GM23248 (cell line): ENCODE measurements at regions not wholly inside any gene's neighbourhood (a gene's known extent, or its start where the extent isn't known, plus 50 kb on each side); places are given as distances from the start of the nearest gene placed in this dataset.

Experiments
- DNase-seq: peaks from one replicate; pipeline ENCODE4 v3.0.0-alpha.2; 2015
- H2AFZ ChIP-seq: fragments of 200-600 bp; sonication (generic); 2 replicates; pipeline ENCODE4 v1.6.1; 2016; ENCODE audit warnings: antibody characterized with exemption
- H3F3A ChIP-seq: fragments of 200-600 bp; sonication (generic); 2 replicates; pipeline ENCODE4 v1.6.1; 2016; ENCODE audit warnings: mild to moderate bottlenecking, antibody characterized with exemption, mixed run types; ENCODE audit not compliant: insufficient read depth
- H3K27ac ChIP-seq: fragments of 200-600 bp; sonication (generic); 2 replicates; pipeline ENCODE4 v1.5.1; 2016; ENCODE audit warnings: mild to moderate bottlenecking
- H3K27me3 ChIP-seq: fragments of 200-600 bp; sonication (generic); replicated peaks from 2 replicates; pipeline ENCODE4 v1.6.1; 2016; ENCODE audit warnings: mild to moderate bottlenecking; ENCODE audit not compliant: insufficient read depth
- H3K36me3 ChIP-seq: fragments of 200-600 bp; sonication (generic); 2 replicates; pipeline ENCODE4 v1.6.1; 2016; ENCODE audit warnings: low read depth, mild to moderate bottlenecking
- H3K4me1 ChIP-seq: fragments of 200-600 bp; sonication (generic); 2 replicates; pipeline ENCODE4 v1.6.1; 2016; ENCODE audit warnings: mild to moderate bottlenecking; ENCODE audit not compliant: insufficient read depth
- H3K4me2 ChIP-seq: fragments of 200-600 bp; sonication (generic); one replicate; pipeline ENCODE4 v1.6.1; 2016; ENCODE audit warnings: mild to moderate bottlenecking; ENCODE audit not compliant: unreplicated experiment
- H3K4me3 ChIP-seq: fragments of 200-600 bp; sonication (generic); 2 replicates; pipeline ENCODE4 v1.5.1; 2016; ENCODE audit warnings: mild to moderate bottlenecking
- H3K79me2 ChIP-seq: fragments of 200-600 bp; sonication (generic); 2 replicates; pipeline ENCODE4 v1.6.1; 2016; ENCODE audit warnings: mild to moderate bottlenecking; ENCODE audit not compliant: insufficient read depth
- H3K9ac ChIP-seq: fragments of 200-600 bp; sonication (generic); 2 replicates; pipeline ENCODE4 v1.6.1; 2016; ENCODE audit warnings: mild to moderate bottlenecking
- H3K9me2 ChIP-seq: fragments of 200-600 bp; sonication (generic); 2 replicates; pipeline ENCODE4 v1.6.1; 2016; ENCODE audit warnings: mixed run types, mild to moderate bottlenecking, moderate library complexity; ENCODE audit not compliant: insufficient read depth
- H3K9me3 ChIP-seq: fragments of 200-600 bp; sonication (generic); one replicate; pipeline ENCODE4 v1.6.1; 2017; ENCODE audit warnings: low read depth
- H4K20me1 ChIP-seq: fragments of 200-600 bp; sonication (generic); 2 replicates; pipeline ENCODE4 v1.6.0; 2016; ENCODE audit not compliant: insufficient read depth
- EZH2 ChIP-seq: fragments of 200-600 bp; sonication (generic); IDR thresholded peaks from 2 replicates; pipeline ENCODE4 v1.6.1; 2018; ENCODE audit warnings: antibody characterized with exemption, mild to moderate bottlenecking; ENCODE audit not compliant: insufficient read depth, poor library complexity, severe bottlenecking
- EZH2phosphoT487 ChIP-seq: fragments of 200-600 bp; sonication (generic); IDR thresholded peaks from 2 replicates; pipeline ENCODE4 v1.6.1; 2018; ENCODE audit warnings: antibody characterized with exemption, moderate library complexity, mild to moderate bottlenecking, low read depth; ENCODE audit not compliant: insufficient read depth
- WGBS, 2 experiments: methylation state at CpG; one replicate each; pipeline ENCODE4 v1.1.6; 2015 to 2017; ENCODE audit warnings: low lambda C conversion rate in 2 of 2, low coverage in 1 of 2; ENCODE audit errors: missing lambda C conversion rate in 2 of 2; 5-methylcytosine and 5-hydroxymethylcytosine counted together
- in situ Hi-C: fragments of 300-500 bp; cut with MboI; formaldehyde crosslinking; loops from 2 replicates; pipeline ENCODE4 v1.15.0; 2020

DNA sequence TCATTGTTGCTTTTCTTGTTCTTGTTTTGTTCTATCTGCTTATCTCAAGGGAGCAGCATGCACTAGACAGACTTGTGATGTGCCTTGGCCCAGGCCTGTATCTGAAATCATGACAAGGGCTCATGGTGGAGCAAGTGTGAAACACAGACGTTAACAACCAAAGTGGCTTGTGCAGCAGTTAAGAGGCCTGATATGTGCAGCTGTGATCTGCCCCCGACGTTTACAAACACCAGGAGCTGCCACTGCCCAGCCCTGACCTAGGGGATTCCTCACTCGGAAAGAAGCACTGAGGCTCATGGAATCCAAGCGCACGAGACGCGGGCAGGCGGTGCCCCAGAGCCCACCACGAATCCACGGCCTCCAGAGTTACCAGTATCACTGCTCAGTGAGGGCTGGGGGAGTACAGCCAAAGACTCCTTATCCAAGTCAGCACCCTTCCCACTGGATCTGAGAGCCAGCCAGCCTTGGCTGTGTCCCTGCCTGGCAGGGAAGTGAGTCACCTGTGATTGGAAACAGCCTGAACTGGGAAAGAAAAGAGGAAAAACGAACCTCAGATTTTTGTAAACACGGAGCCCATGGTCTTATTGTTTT, 62.3 kb upstream of the SNTG2 start:
- Histone ChIP-seq H3K4me1 (peaks cover 9% of the 10 kb centered on the region), H3K36me3 (no peaks in the 10 kb centered on the region), H3K4me2 (no peak overlapping the region), H3K9me3 (no peaks in the 10 kb centered on the region), H2AFZ (no peak overlapping the region), H4K20me1 (no peaks in the 10 kb centered on the region), H3K79me2 (no peaks in the 10 kb centered on the region), H3K9ac (no peak overlapping the region), H3K27ac (no peak overlapping the region), H3F3A (no peaks in the 10 kb centered on the region; the same call in 1 of the 2 replicates), H3K9me2 (no peaks in the 10 kb centered on the region), H3K4me3 (no peak overlapping the region), H3K27me3 (no peaks in the 10 kb centered on the region; the same call in 1 of the 2 replicates)
- 51 to 56% methylated on average over 13 of the region's 13 CpGs for WGBS, 2 experiments
- TF ChIP-seq EZH2 (no peak), EZH2phosphoT487 (no peak)
- peak; percentile 47 for DNase-seq
- in situ Hi-C loops = no loop called here

DNA sequence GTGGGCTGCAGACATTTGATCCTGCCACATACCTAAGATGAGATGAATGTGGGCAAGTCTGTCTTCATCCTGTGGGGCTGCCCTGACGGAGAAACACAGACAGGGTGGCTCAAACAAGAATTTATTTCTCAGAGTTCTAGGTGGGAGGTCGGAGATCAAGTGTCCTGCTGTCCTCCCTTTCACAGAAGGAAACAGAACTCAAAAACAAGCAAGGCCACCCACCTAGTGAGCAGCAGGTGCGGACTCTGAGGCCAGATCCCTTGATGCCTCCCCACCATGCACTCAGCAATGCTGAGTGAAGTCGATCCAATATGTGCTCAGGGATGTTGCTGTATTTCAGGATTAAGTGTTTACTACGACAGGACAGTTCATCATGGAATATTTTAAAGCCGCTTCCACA, 63.0 kb upstream of the SNTG2 start:
- in situ Hi-C loops = no loop called here
- no peaks in the 10 kb centered on the region for H3K9me3 ChIP-seq
- no peak overlapping the region for H2AFZ ChIP-seq
- H3F3A ChIP-seq = no peaks in the 10 kb centered on the region; the same call in 1 of the 2 replicates
- H3K4me2 ChIP-seq = no peak overlapping the region
- no peak for TF ChIP-seq EZH2phosphoT487
- TF ChIP-seq EZH2 = no peak
- H3K27ac ChIP-seq = no peak overlapping the region
- no peak for DNase-seq
- H3K36me3 ChIP-seq = no peaks in the 10 kb centered on the region
- no peaks in the 10 kb centered on the region; the same call in 1 of the 2 replicates for H3K27me3 ChIP-seq
- H3K4me3 ChIP-seq = no peak overlapping the region
- H3K79me2 ChIP-seq = no peaks in the 10 kb centered on the region
- no peak overlapping the region for H3K9ac ChIP-seq
- H3K4me1 ChIP-seq = peaks cover 9% of the 10 kb centered on the region
- WGBS, 2 experiments = 62 to 69% methylated on average over 6 of the region's 6 CpGs
- no peaks in the 10 kb centered on the region for H4K20me1 ChIP-seq
- no peaks in the 10 kb centered on the region for H3K9me2 ChIP-seq

DNA sequence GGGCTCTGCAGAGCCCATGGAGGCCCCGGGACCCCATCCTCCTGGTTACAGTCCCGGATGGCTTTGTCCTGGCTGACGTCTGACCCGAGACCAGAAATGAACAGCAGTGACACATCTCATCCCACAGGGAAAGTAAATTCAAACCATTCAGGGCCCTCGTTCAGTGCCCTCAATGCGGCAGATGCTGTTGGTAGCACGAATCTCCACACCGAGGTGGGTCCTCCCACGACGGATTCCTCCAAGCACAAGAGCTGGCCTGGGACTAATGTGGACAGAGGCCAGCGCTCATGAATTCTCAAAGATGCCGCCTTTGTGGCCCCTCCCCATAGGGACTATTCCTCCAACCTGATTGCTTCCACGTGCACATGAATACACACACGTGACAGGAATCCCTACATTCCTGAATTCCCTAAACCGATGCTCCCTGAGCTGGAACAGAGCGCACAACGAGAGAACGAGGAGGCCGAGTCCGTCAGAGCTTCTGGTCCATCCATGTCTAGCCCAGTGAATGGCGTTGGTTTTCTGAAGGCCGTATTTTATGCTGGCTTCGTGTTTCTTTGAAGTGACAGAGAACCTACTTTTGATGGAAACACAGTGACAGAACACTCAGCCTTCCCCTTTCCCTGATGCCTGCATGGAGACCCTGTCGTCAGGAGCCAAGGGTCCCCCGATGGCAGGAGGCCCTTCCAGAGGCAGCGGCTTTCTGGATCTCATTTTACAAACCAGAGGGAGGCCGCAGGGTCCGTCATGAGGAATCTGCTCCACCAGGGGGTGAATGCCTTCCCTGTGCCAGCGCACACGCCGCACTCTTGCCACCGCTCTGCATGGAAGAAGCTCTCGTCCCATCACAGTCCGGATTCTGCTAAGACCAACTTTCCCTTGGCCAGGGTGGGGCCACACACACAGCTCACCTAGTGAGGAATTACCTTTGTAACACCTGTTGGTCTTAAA, 64.3 kb upstream of the SNTG2 start:
- Histone ChIP-seq H3F3A (no peaks in the 10 kb centered on the region; the same call in 1 of the 2 replicates), H3K9ac (no peak overlapping the region), H3K79me2 (no peaks in the 10 kb centered on the region), H2AFZ (no peak overlapping the region), H3K36me3 (no peaks in the 10 kb centered on the region), H4K20me1 (no peaks in the 10 kb centered on the region), H3K9me3 (no peaks in the 10 kb centered on the region), H3K4me1 (peaks cover 5% of the 10 kb centered on the region), H3K4me2 (no peak overlapping the region), H3K27me3 (no peaks in the 10 kb centered on the region; the same call in 1 of the 2 replicates), H3K27ac (no peak overlapping the region), H3K4me3 (no peak overlapping the region), H3K9me2 (no peaks in the 10 kb centered on the region)
- WGBS, 2 experiments = 76 to 77% methylated on average over 33 to 34 of the region's 34 CpGs
- DNase-seq = no peak
- in situ Hi-C loops = no loop called here
- TF ChIP-seq EZH2 = no peak
- TF ChIP-seq EZH2phosphoT487 = no peak

GRCh38 chr2:885230-886071, 65.2 kb upstream of the SNTG2 start:
- TF ChIP-seq EZH2phosphoT487 = no peak
- no peak for TF ChIP-seq EZH2
- no peak overlapping the region for H3K4me3 ChIP-seq
- no peak for DNase-seq
- H3K9me2 ChIP-seq = no peaks in the 10 kb centered on the region
- no peaks in the 10 kb centered on the region for H3K4me1 ChIP-seq
- H3K27ac ChIP-seq = no peak overlapping the region
- no peaks in the 10 kb centered on the region for H3K79me2 ChIP-seq
- H3K9me3 ChIP-seq = no peaks in the 10 kb centered on the region
- no peaks in the 10 kb centered on the region; the same call in 1 of the 2 replicates for H3K27me3 ChIP-seq
- no peak overlapping the region for H3K9ac ChIP-seq
- no peaks in the 10 kb centered on the region for H3K36me3 ChIP-seq
- H2AFZ ChIP-seq = no peak overlapping the region
- H3F3A ChIP-seq = no peaks in the 10 kb centered on the region
- WGBS, 2 experiments = 54% methylated on average over 17 to 26 of the region's 26 CpGs
- in situ Hi-C loops = no loop called here
- H3K4me2 ChIP-seq = no peak overlapping the region
- H4K20me1 ChIP-seq = no peaks in the 10 kb centered on the region
